DMS153 (cell line): ENCODE measurements at regions not wholly inside any gene's neighbourhood (a gene's known extent, or its start where the extent isn't known, plus 50 kb on each side); places are given as distances from the start of the nearest gene placed in this dataset.
"Not testable (repeated sequence)": the region's sequence is repeated elsewhere in the genome, so short reads cannot be mapped to it uniquely, and the experiment has no call there.

Source experiments
- DNase-seq: peaks from one replicate; lab custom pipeline; 2025; lab: John Stamatoyannopoulos, UW

- no peak for DNase-seq
These were observed 164.2 kb upstream of the GPR101 start for GRCh38 chrX:137198040-137198439.

GRCh38 chrX:137195991-137196390, 162.2 kb upstream of the GPR101 start:
- DNase-seq, result no peak

- DNase-seq, result no peak
These were observed 161.5 kb upstream of the GPR101 start for GRCh38 chrX:137195296-137195695.

GRCh38 chrX:137194164-137194563, 160.4 kb upstream of the GPR101 start:
- peak; percentile 21 for DNase-seq

GRCh38 chrX:137187540-137187939, 153.7 kb upstream of the GPR101 start:
- no peak for DNase-seq

- DNase-seq, result no peak
These were observed 144.6 kb upstream of the GPR101 start for GRCh38 chrX:137178392-137178791.

- no peak for DNase-seq
These were observed 138.6 kb upstream of the GPR101 start for GRCh38 chrX:137172317-137172948.

GRCh38 chrX:137171626-137172025, 137.8 kb upstream of the GPR101 start:
- no peak for DNase-seq

- no peak for DNase-seq
These were observed 132.8 kb upstream of the GPR101 start for GRCh38 chrX:137166591-137166990.

- DNase-seq, result no peak
These were observed 130.5 kb upstream of the GPR101 start for GRCh38 chrX:137164329-137164728.

- no peak for DNase-seq
These were observed 117.6 kb upstream of the GPR101 start for GRCh38 chrX:137151403-137151802.

GRCh38 chrX:137143864-137144263, 110.1 kb upstream of the GPR101 start:
- no peak for DNase-seq

GRCh38 chrX:137122651-137123050, 88.9 kb upstream of the GPR101 start:
- not testable (repeated sequence) for DNase-seq

- DNase-seq, result no peak
These were observed 85.3 kb upstream of the GPR101 start for GRCh38 chrX:137119049-137119448.

- DNase-seq, result no peak
These were observed 84.7 kb upstream of the GPR101 start for GRCh38 chrX:137118536-137118935.

- DNase-seq, result no peak
These were observed 84.3 kb upstream of the GPR101 start for GRCh38 chrX:137118136-137118535.

- not testable (repeated sequence) for DNase-seq
These were observed 74.1 kb upstream of the GPR101 start for GRCh38 chrX:137107877-137108276.

GRCh38 chrX:137101273-137101990, 67.6 kb upstream of the GPR101 start:
- DNase-seq, result no peak
